ENCODE measurements at regions not wholly inside any gene's neighbourhood (a gene's known extent, or its start where the extent isn't known, plus 50 kb on each side); places are given as distances from the start of the nearest gene placed in this dataset.

- DNase-seq = no peak
Observed at GRCh38 chr1:218686258-218686657, 341.1 kb downstream of the TGFB2 start.

- DNase-seq = no peak
Observed at GRCh38 chr1:218686761-218687160, 341.6 kb downstream of the TGFB2 start.

GRCh38 chr1:218692808-218693207 lies 347.7 kb downstream of the TGFB2 start:
- DNase-seq = no peak

DNA sequence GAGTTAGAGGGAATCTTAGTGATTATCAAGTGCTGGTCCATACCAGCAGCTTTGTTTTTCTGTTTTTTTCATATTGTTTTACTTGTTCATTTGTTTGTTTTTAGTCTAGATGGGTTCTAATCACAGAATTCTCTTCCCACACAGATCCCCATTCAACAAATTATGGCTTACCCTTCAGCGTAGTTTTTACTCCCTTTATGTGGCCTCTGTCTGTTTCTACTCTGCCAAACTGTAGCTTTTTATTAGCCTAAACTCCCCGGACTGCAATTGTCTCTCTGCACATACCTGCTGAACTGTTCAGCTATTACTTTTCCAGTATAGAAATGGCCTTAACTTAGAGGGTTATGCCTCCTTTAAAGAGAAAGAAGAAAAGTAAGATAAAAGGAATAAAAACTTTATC lies 348.5 kb downstream of the TGFB2 start:
- no peak for DNase-seq

GRCh38 chr1:218694085-218694484 lies 348.9 kb downstream of the TGFB2 start:
- DNase-seq = no peak

DNA sequence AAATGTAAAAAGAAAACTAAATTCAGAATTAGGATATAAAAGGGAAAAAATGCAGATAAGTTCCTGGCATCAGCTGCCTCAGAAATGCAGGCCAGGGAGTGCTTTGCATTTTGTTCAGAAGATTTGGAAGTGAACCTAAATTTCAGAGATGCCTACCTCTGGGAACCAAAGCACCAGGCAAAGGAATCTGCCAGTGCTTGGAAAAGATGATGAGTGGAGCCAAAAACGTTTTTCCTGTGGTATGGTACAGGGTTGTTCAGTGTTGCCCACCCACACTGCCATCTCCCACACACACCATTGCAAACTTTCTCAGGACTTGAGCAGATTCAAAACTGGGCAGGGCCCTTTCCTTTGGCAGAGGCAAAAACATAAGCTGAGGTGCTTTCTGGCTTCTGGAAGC lies 349.5 kb downstream of the TGFB2 start:
- no peak for DNase-seq

GRCh38 chr1:218695525-218695924 lies 350.4 kb downstream of the TGFB2 start:
- DNase-seq = no peak

- no peak for DNase-seq
Observed at GRCh38 chr1:218698141-218698540, 353.0 kb downstream of the TGFB2 start.

GRCh38 chr1:218699421-218699820 lies 354.3 kb downstream of the TGFB2 start:
- no peak for DNase-seq

- no peak for DNase-seq
Observed at GRCh38 chr1:218699865-218700264, 354.7 kb downstream of the TGFB2 start.

DNA sequence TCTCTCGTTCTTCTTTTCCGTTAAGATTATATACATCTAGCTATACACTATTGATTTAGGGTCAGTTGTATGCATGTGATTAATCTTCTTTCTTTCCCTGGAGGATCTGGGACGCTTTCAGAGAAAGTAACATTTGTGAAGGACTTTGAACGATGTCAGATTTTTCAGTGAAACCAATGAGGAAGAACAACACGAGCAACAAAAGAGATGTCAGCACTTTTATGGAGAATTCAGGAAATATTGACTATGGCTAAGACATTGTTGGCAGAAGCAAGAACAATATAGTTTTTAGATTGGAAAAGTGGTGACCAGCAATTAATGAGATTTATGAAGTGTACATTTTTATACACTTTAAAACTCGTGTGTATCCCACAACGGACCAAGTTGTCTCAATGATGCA lies 355.5 kb downstream of the TGFB2 start:
- no peak for DNase-seq

DNA sequence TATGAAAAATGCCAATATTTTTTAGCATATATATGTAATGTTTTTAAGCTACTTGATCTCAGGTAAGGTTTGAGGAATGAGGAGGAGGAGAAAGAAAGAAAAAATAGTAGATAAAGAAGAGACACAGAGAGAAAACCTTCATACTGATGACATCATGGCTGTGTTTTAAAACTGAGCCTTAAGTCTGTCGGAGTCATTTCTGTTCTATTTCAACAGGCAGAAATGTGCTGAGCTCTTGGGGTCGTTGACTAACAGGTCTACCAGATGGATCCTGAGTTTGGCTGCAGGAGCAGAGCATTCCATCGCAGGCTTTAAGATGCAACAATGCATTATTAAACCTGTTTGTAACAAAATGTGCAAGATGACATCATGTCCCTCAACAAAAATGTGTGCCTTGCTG lies 356.0 kb downstream of the TGFB2 start:
- no peak for DNase-seq

DNA sequence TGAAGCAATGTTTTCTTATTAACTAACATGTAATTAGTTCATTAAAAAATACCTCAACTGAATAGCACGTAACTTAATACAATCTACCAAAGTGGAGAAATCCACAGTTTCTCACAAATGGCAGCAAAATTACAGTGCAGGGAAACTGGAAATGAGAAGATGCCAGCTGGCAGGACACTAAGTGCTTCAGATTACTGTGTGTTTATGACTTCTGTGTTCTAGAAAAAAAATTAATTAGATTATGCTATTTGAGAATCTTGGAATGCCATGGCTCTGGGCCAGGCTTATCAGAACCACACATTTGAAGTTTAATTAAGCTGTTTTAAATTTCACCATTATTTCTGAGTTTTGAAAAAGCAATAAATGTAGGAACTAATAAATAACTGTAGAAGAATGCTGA lies 357.6 kb downstream of the TGFB2 start:
- no peak for DNase-seq

GRCh38 chr1:218703836-218704235 lies 358.7 kb downstream of the TGFB2 start:
- DNase-seq = no peak

DNA sequence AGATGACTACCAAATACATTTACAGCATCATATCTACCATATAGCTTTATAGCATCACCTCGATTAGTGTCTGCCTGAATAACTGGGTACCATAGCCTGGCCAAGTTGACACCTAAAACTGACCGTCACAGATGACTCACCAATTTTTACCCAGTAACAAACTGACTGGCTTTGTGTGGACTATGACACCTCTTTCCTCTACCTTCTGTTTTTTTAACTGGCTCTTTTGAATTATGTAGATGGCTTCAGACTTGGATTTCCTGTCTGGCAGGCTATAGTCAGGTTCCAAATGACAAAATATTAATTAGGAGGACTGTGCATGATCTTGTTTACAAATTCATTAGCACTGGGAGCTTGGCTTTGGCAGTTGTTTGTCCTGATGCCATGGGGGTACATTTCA lies 360.3 kb downstream of the TGFB2 start:
- no peak for DNase-seq

DNA sequence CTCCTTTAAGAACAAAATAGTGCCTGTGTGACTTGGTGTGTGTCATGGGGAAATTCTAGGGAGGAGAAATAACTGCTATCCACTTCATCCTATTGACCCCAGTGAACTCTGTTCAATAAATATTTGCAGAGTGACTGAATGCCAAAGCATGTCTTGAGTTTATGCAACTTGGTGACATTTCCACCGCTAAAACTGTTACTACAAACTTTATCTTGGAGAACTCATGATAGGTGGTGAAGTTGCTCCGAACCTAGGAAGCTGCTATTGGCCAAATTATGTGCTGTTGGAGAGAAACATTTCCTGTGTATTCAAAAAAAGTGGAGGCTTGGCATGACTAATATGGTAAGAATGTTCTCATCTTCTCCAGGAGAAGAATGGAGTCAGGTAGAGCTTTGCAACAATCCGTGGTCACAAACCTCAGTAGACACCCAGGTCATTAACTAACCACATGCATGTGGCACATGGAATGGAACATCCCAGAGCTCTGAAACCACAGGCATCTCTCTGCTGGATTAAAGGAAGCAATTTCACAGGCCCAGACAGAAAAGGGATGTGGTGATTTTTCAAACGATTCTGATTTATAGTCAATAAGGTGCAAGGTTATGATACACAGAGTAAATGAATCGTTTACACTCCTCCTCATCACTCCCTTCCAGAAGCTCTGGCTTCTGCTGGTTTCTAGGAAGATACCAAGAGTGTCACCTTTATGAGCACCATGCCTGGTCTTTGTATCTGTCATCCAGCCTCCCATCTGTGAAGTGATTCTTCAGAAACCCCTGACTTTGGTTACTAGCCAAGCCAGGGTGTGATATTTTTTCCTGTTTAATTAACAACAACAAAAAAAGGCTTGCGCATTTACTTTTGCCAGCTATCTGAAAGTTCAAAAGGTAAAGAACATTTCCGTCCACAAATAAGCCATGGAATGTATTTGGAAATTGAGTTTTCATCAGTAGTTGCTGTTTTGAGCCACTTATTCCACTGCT lies 361.1 kb downstream of the TGFB2 start:
- no peak for DNase-seq

- no peak for DNase-seq
Observed at GRCh38 chr1:218711001-218711400, 365.9 kb downstream of the TGFB2 start.

- no peak for DNase-seq
Observed at GRCh38 chr1:218711884-218712674, 366.9 kb downstream of the TGFB2 start.

GRCh38 chr1:218712677-218713076 lies 367.5 kb downstream of the TGFB2 start:
- no peak for DNase-seq

- no peak for DNase-seq
Observed at GRCh38 chr1:218715961-218716669, 371.0 kb downstream of the TGFB2 start.

DNA sequence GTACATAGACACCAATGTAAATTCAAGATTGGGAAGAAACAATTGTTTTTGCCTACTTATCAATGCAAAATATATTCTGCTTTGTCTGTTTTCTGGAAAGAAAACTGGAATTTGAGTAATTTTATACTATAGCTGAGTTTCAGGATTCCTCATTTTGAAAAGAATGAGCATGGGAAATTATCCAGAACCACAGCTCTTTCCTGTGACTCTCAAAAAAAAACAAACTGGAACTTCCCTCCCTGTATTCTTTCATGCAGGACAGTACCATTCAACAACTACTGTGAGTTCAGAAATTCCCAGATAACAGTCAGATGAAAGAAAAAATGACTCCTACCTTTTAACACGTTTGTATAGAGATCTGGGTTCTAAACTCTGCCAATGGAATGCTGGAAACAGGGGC lies 372.4 kb downstream of the TGFB2 start:
- no peak for DNase-seq

DNA sequence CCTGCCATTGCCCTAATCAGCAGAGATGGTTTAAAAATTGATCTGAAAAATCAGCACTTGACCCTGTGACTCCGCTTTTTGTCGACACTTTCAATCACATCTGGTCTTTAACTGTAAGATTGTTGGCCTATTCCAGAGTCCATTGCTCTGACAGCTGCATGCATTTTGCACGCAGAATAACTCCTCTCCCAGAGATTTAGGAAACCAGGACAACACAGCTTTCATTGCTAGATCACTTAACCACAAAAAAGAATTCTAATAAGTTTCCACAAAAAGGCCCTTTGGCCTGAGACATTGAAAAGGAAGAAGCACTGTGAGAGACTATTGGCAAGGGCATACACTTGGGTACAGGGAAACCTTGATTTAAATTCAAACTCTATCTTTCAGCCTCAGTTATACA lies 373.1 kb downstream of the TGFB2 start:
- no peak for DNase-seq

- no peak for DNase-seq
Observed at GRCh38 chr1:218718977-218719376, 373.8 kb downstream of the TGFB2 start.

All from SIG-M5 (cell line).